ENCODE measurements at regions not wholly inside any gene's neighbourhood (a gene's known extent, or its start where the extent isn't known, plus 50 kb on each side); places are given as distances from the start of the nearest gene placed in this dataset.

DNA sequence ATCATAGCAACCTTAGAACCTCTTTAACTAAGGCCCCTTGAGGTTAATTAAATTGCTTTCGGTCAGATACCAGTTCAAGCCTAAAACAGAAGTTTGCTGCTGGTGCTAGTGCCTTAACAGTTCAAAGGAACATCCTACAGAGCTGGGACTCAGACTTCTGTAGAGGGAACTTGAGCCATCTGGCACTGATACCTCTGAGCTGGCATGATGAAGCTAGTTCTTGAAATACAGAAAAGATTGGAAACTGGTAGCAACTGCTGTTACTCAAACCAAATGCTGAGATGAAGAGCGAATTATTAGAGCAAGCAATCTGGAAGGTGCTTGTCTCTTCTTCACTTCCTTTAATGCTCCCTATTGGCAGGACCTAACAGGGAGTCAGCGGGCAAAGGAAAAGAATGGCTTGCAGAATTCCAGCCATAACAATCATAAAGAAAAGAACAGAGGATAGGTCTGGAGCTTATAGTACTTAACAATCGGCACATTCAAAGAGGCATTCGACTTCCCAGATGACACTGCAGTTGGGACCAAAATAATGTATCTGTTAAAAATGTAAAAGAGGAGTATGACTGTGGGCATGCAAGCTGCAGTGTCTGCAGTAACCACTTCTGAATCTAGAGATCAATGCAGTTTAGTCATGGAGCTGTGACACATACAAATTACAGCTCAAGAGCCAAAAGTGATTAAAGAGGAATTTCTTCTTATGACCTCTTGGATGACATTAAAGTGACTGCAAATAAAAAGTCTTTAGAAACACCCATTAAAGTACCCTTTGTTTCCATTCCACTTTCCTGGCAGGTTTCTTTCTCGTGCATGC lies 298.9 kb downstream of the PDGFC start:
- Histone ChIP-seq H3K4me1 (peaks cover 8% of the 10 kb centered on the region), H3K27ac (no peak overlapping the region), H3K36me3 (ENCODE audit: insufficient read depth in 1 of 2, low read depth in 1 of 2) (no peaks in the 10 kb centered on the region), H3K9me3 (no peaks in the 10 kb centered on the region), H3K27me3 (ENCODE audit: insufficient read depth in 3 of 3, low read length in 2 of 3) (no peaks in the 10 kb centered on the region), H3K4me3 (no peak overlapping the region)
- 25 to 32% (median 27%) methylated on average over 6 of the region's 6 CpGs for WGBS, 3 donors
- TF ChIP-seq, protein P1, sequence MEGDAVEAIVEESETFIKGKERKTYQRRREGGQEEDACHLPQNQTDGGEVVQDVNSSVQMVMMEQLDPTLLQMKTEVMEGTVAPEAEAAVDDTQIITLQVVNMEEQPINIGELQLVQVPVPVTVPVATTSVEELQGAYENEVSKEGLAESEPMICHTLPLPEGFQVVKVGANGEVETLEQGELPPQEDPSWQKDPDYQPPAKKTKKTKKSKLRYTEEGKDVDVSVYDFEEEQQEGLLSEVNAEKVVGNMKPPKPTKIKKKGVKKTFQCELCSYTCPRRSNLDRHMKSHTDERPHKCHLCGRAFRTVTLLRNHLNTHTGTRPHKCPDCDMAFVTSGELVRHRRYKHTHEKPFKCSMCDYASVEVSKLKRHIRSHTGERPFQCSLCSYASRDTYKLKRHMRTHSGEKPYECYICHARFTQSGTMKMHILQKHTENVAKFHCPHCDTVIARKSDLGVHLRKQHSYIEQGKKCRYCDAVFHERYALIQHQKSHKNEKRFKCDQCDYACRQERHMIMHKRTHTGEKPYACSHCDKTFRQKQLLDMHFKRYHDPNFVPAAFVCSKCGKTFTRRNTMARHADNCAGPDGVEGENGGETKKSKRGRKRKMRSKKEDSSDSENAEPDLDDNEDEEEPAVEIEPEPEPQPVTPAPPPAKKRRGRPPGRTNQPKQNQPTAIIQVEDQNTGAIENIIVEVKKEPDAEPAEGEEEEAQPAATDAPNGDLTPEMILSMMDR (IDR thresholded peaks at IDR 0.05) = no peak
- DNase-seq (no peak), ATAC-seq (peak in 2 of 4 donors; percentile 26 to 46)
- intact Hi-C loops (cut with DNase I) = loop anchor here in 1 of 2 donors (10.0 kb wide), 1 partner anchor 302 kb away; the partner anchor contains the start of gene PDGFC

- WGBS, 3 donors = 76 to 91% (median 89%) methylated on average over 3 of the region's 3 CpGs
- H3K9me3 ChIP-seq = no peaks in the 10 kb centered on the region
These were observed 305.7 kb downstream of the PDGFC start for GRCh38 chr4:156665780-156666366.

GRCh38 chr4:156663663-156664062 lies 307.9 kb downstream of the PDGFC start:
- H3K27ac ChIP-seq = no peak overlapping the region
- no peak overlapping the region for H3K4me3 ChIP-seq
- DNase-seq (no peak), ATAC-seq (no peak)
- no peaks in the 10 kb centered on the region for H3K36me3 ChIP-seq (ENCODE audit: insufficient read depth in 1 of 2, low read depth in 1 of 2)
- intact Hi-C loops (cut with DNase I) = no loop called here
- 34 to 44% (median 35%) methylated on average over 1 of the region's 1 CpG for WGBS, 3 donors
- no peaks in the 10 kb centered on the region for H3K4me1 ChIP-seq
- TF ChIP-seq, protein P1 (IDR thresholded peaks at IDR 0.05) = no peak
- no peaks in the 10 kb centered on the region for H3K9me3 ChIP-seq
- no peaks in the 10 kb centered on the region for H3K27me3 ChIP-seq (ENCODE audit: insufficient read depth in 3 of 3, low read length in 2 of 3)

More at GRCh38 chr4:156665780-156666366, 305.7 kb downstream of the PDGFC start:
- TF ChIP-seq, protein P1 (IDR thresholded peaks at IDR 0.05) = no peak
- Histone ChIP-seq H3K27me3 (ENCODE audit: insufficient read depth in 3 of 3, low read length in 2 of 3) (no peaks in the 10 kb centered on the region), H3K27ac (no peak overlapping the region), H3K36me3 (ENCODE audit: insufficient read depth in 1 of 2, low read depth in 1 of 2) (no peaks in the 10 kb centered on the region), H3K4me3 (no peak overlapping the region), H3K4me1 (no peaks in the 10 kb centered on the region)
- intact Hi-C loops (cut with DNase I) = no loop called here
- DNase-seq = no peak
- ATAC-seq = no peak

GRCh38 chr4:156662921-156663320 lies 308.7 kb downstream of the PDGFC start:
- Histone ChIP-seq H3K27me3 (ENCODE audit: insufficient read depth in 3 of 3, low read length in 2 of 3) (no peaks in the 10 kb centered on the region), H3K4me1 (no peaks in the 10 kb centered on the region), H3K9me3 (no peaks in the 10 kb centered on the region), H3K36me3 (ENCODE audit: insufficient read depth in 1 of 2, low read depth in 1 of 2) (no peaks in the 10 kb centered on the region), H3K27ac (no peak overlapping the region), H3K4me3 (no peak overlapping the region)
- ATAC-seq (no peak), DNase-seq (no peak)
- 71 to 77% (median 72%) methylated on average over 1 of the region's 1 CpG for WGBS, 3 donors
- TF ChIP-seq, protein P1 (IDR thresholded peaks at IDR 0.05) = no peak
- intact Hi-C loops (cut with DNase I) = no loop called here
